Stimulated activated CD8-positive, alpha-beta memory T cell treated with anti-CD3 and anti-CD28 coated beads, Interleukin-15, amount 100 ng/mL, for 24 hours (primary cell): ENCODE measurements at regions not wholly inside any gene's neighbourhood (a gene's known extent, or its start where the extent isn't known, plus 50 kb on each side); places are given as distances from the start of the nearest gene placed in this dataset.
"Not testable (repeated sequence)": the region's sequence is repeated elsewhere in the genome, so short reads cannot be mapped to it uniquely, and the experiment has no call there.

Experiments
- DNase-seq: peaks from one replicate; pipeline ENCODE4 v3.0.0-alpha.2; 2020; ENCODE audit warnings: low read depth

- not testable (repeated sequence) for DNase-seq
Measured at GRCh38 chr12:76292891-76293290, 55.3 kb downstream of the BBS10 start.

- DNase-seq = not testable (repeated sequence)
Measured at GRCh38 chr12:76292305-76292704, 55.9 kb downstream of the BBS10 start.

GRCh38 chr12:76290963-76291859, 57.0 kb downstream of the BBS10 start:
- no peak for DNase-seq

- no peak for DNase-seq
Measured at GRCh38 chr12:76288218-76288617, 60.0 kb downstream of the BBS10 start.

- DNase-seq = no peak
Measured at GRCh38 chr12:76284816-76285750, 63.1 kb downstream of the BBS10 start.

GRCh38 chr12:76282744-76283143, 65.5 kb downstream of the BBS10 start:
- no peak for DNase-seq

- DNase-seq = no peak
Measured at GRCh38 chr12:76277480-76277879, 70.7 kb downstream of the BBS10 start.

- no peak for DNase-seq
Measured at GRCh38 chr12:76276499-76277151, 71.6 kb downstream of the BBS10 start.

- no peak for DNase-seq
Measured at GRCh38 chr12:76275511-76276093, 72.6 kb downstream of the BBS10 start.

GRCh38 chr12:76274420-76275083, 73.7 kb downstream of the BBS10 start:
- DNase-seq = no peak

- no peak for DNase-seq
Measured at GRCh38 chr12:76272287-76272686, 75.9 kb downstream of the BBS10 start.

- DNase-seq = no peak
Measured at GRCh38 chr12:76270657-76271358, 77.4 kb downstream of the BBS10 start.

- DNase-seq = no peak
Measured at GRCh38 chr12:76268267-76268666, 79.9 kb downstream of the BBS10 start.

GRCh38 chr12:76266797-76267196, 81.4 kb downstream of the BBS10 start:
- DNase-seq = no peak

GRCh38 chr12:76265424-76266180, 82.6 kb downstream of the BBS10 start:
- no peak for DNase-seq

- no peak for DNase-seq
Measured at GRCh38 chr12:76264611-76265012, 83.6 kb downstream of the BBS10 start.

GRCh38 chr12:76263696-76264095, 84.5 kb downstream of the BBS10 start:
- no peak for DNase-seq

- DNase-seq = no peak
Measured at GRCh38 chr12:76260390-76260748, 87.8 kb downstream of the BBS10 start.

GRCh38 chr12:76259660-76260389, 88.4 kb downstream of the BBS10 start:
- no peak for DNase-seq
